Adrenal gland (tissue), 9 donors: ENCODE measurements at regions not wholly inside any gene's neighbourhood (a gene's known extent, or its start where the extent isn't known, plus 50 kb on each side); places are given as distances from the start of the nearest gene placed in this dataset.

ENCODE experiments used
- DNase-seq, 7 donors: peaks; one replicate each; pipeline ENCODE4 v3.0.0-alpha.2; 2019 to 2020
- H3K27ac ChIP-seq, 5 donors: fragments of 200-600 bp; sonication (generic) in 4 of 5; 1 replicate in 3 of 5; 2 replicates in 2 of 5; pipeline versions ENCODE4 v1.5.1 to v1.8.0; 2016 to 2020; ENCODE audit warnings: mild to moderate bottlenecking in 1 of 5
- H3K27me3 ChIP-seq: fragments of 200-600 bp; 2 replicates; pipeline ENCODE4 v1.8.0; 2021
- H3K36me3 ChIP-seq, 2 donors: fragments of 200-600 bp; replicated peaks in 1 of 2; 1 replicate in 1 of 2; 2 replicates in 1 of 2; pipeline versions ENCODE4 v1.5.1 to v1.8.0; 2018 to 2022
- H3K4me1 ChIP-seq, 2 donors: fragments of 200-600 bp; replicated peaks in 1 of 2; 1 replicate in 1 of 2; 2 replicates in 1 of 2; pipeline versions ENCODE4 v1.5.1 to v1.8.0; 2018 to 2021
- H3K4me3 ChIP-seq, 4 donors: fragments of 200-600 bp; sonication (generic) in 3 of 4; one replicate each; pipeline ENCODE4 v1.5.1; 2016 to 2018
- H3K9me3 ChIP-seq, 3 donors: fragments of 200-600 bp; sonication (generic) in 1 of 3; replicated peaks in 1 of 3; 1 replicate in 2 of 3; 2 replicates in 1 of 3; pipeline versions ENCODE4 v1.5.1 to v1.8.0; 2016 to 2021
- POLR2A ChIP-seq, 2 donors: fragments of 450-650 bp; IDR thresholded peaks; one replicate each; pipeline ENCODE4 v1.6.1; 2017; ENCODE audit warnings: antibody characterized with exemption in 2 of 2, mild to moderate bottlenecking in 2 of 2, moderate library complexity in 1 of 2
- WGBS, 4 donors: extraction: QIAGEN DNeasy Blood & Tissue Kit in 2 of 4; methylation state at CpG; one replicate each; pipeline versions ENCODE4 v1.1.5 to v1.1.7; 2013 to 2017; 5-methylcytosine and 5-hydroxymethylcytosine counted together
- intact Hi-C, 2 donors: fragments of 100-400 bp; cut with DNase I; formaldehyde crosslinking; loops; one replicate each; pipeline versions ENCODE4 v1.14.1 to v1.15.0; 2022 to 2023
- TF ChIP-seq, protein P1 (sequence below), 6 experiments: fragments of 450-650 bp in 4 of 6; fragments of 200-600 bp in 2 of 6; sonication (generic) in 1 of 6; IDR thresholded peaks; 1 replicate in 5 of 6; 2 replicates in 1 of 6; pipeline versions ENCODE4 v1.5.1 to v1.8.0; 2016 to 2021; ENCODE audit warnings: antibody characterized with exemption in 6 of 6, mild to moderate bottlenecking in 2 of 6, moderate library complexity in 1 of 6
- donor health status: healthy with polysubstance abuse.
- donor health status: Bipolar disorder and iron deficiency.
- donor health status: DM: yes; HTN: yes; CAD: no.
- donor health status: DM: no; HTN: no; CAD: no.
- donor health status: DM: no; HTN: no; CAD: no.

GRCh38 chr18:45409971-45410370 is 205.3 kb upstream of the SLC14A2 start:
- 92 to 98% (median 96%) methylated on average over 7 of the region's 7 CpGs for WGBS, 4 donors
- intact Hi-C loops, result no loop called here

GRCh38 chr18:45412577-45412976 is 202.7 kb upstream of the SLC14A2 start:
- TF ChIP-seq, protein P1, sequence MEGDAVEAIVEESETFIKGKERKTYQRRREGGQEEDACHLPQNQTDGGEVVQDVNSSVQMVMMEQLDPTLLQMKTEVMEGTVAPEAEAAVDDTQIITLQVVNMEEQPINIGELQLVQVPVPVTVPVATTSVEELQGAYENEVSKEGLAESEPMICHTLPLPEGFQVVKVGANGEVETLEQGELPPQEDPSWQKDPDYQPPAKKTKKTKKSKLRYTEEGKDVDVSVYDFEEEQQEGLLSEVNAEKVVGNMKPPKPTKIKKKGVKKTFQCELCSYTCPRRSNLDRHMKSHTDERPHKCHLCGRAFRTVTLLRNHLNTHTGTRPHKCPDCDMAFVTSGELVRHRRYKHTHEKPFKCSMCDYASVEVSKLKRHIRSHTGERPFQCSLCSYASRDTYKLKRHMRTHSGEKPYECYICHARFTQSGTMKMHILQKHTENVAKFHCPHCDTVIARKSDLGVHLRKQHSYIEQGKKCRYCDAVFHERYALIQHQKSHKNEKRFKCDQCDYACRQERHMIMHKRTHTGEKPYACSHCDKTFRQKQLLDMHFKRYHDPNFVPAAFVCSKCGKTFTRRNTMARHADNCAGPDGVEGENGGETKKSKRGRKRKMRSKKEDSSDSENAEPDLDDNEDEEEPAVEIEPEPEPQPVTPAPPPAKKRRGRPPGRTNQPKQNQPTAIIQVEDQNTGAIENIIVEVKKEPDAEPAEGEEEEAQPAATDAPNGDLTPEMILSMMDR (IDR thresholded peaks at IDR 0.05), result no peak
- no peak for TF ChIP-seq POLR2A (IDR thresholded peaks at IDR 0.05)
- Histone ChIP-seq H3K36me3 (no peaks in the 10 kb centered on the region), H3K4me1 (peaks cover 0 to 8% of the 10 kb centered on the region in 2 donors), H3K27me3 (no peaks in the 10 kb centered on the region), H3K27ac (no peak overlapping the region), H3K4me3 (no peak overlapping the region), H3K9me3 (no peaks in the 10 kb centered on the region)
- intact Hi-C loops, result no loop called here
- DNase-seq, result no peak
- WGBS, 4 donors, result 85 to 96% (median 89%) methylated on average over 1 of the region's 1 CpG

More at GRCh38 chr18:45409971-45410370, 205.3 kb upstream of the SLC14A2 start:
- no peaks in the 10 kb centered on the region for H3K4me1 ChIP-seq
- no peaks in the 10 kb centered on the region for H3K27me3 ChIP-seq
- no peak overlapping the region for H3K4me3 ChIP-seq
- no peak overlapping the region for H3K27ac ChIP-seq
- no peaks in the 10 kb centered on the region for H3K36me3 ChIP-seq
- no peak for DNase-seq
- H3K9me3 ChIP-seq, result no peaks in the 10 kb centered on the region
- no peak for TF ChIP-seq POLR2A (IDR thresholded peaks at IDR 0.05)
- TF ChIP-seq, protein P1 (IDR thresholded peaks at IDR 0.05), result no peak

DNA sequence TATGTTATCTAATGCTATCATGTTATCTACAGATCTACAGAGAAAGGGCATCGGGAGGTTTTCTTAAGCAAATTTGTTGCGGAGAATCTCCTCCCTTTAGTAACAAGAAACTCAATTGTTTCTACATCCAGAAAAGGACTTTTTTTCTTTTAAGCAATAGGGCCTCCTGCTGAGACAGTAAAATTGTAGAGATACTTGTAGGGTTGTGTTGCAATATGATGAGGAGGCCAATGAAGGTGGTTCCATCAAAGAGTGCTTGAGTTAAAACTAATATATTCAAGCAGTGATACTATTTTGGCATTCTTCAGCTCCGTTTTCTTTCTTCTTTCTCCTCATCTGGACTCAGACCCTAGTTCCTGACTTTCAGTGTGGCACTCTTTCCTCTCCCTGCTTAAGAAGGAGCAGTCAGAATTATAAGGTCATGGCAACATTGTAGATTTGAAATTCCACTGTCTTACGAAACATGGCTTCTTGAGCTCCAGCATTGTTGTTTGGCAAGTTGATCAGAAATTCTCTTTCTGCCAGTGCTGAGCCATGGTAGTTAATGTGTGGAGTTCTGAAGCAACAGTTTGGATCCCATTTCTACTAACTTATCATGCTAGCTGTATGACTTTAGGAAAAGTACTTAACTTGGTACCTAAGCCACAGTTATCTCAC is 202.0 kb upstream of the SLC14A2 start:
- no peak for DNase-seq
- no peaks in the 10 kb centered on the region for H3K9me3 ChIP-seq
- no peak overlapping the region for H3K4me3 ChIP-seq
- H3K4me1 ChIP-seq, result peaks cover 0 to 12% of the 10 kb centered on the region in 2 donors
- TF ChIP-seq, protein P1 (IDR thresholded peaks at IDR 0.05), result no peak
- TF ChIP-seq POLR2A (IDR thresholded peaks at IDR 0.05), result no peak
- intact Hi-C loops, result no loop called here
- WGBS, 4 donors, result 84 to 94% (median 87%) methylated on average over 4 of the region's 4 CpGs
- no peaks in the 10 kb centered on the region for H3K27me3 ChIP-seq
- H3K27ac ChIP-seq, result no peak overlapping the region
- no peaks in the 10 kb centered on the region for H3K36me3 ChIP-seq

- TF ChIP-seq POLR2A (IDR thresholded peaks at IDR 0.05), result no peak
- TF ChIP-seq, protein P1 (IDR thresholded peaks at IDR 0.05), result no peak
- intact Hi-C loops, result no loop called here
- Histone ChIP-seq H3K36me3 (no peaks in the 10 kb centered on the region), H3K27ac (peak overlapping the region in 1 of 5 donors; percentile 1), H3K9me3 (no peaks in the 10 kb centered on the region), H3K27me3 (no peaks in the 10 kb centered on the region), H3K4me1 (peaks cover 0 to 12% of the 10 kb centered on the region in 2 donors), H3K4me3 (no peak overlapping the region)
- WGBS, 4 donors, result 52 to 60% (median 59%) methylated on average over 7 of the region's 7 CpGs
- DNase-seq, result no peak
These were observed 199.7 kb upstream of the SLC14A2 start for GRCh38 chr18:45415614-45416013.
